GM19035 (cell line): ENCODE measurements at regions not wholly inside any gene's neighbourhood (a gene's known extent, or its start where the extent isn't known, plus 50 kb on each side); places are given as distances from the start of the nearest gene placed in this dataset.

Experiments
- ATAC-seq: cut with Tn5 transposase; IDR thresholded peaks from one replicate; pipeline ENCODE4 v1.9.1; 2021; ENCODE audit not compliant: unreplicated experiment

- ATAC-seq = no peak
Measured at GRCh38 chr4:44071959-44072955, 376.4 kb downstream of the KCTD8 start.

GRCh38 chr4:44086753-44087152 lies 361.9 kb downstream of the KCTD8 start:
- no peak for ATAC-seq

GRCh38 chr4:44093390-44093789 lies 355.2 kb downstream of the KCTD8 start:
- no peak for ATAC-seq

GRCh38 chr4:44098973-44099372 lies 349.6 kb downstream of the KCTD8 start:
- no peak for ATAC-seq

GRCh38 chr4:44100456-44100855 lies 348.2 kb downstream of the KCTD8 start:
- ATAC-seq = no peak

GRCh38 chr4:44118971-44119680 lies 329.5 kb downstream of the KCTD8 start:
- ATAC-seq = no peak

- ATAC-seq = no peak
Measured at GRCh38 chr4:44120646-44121045, 328.0 kb downstream of the KCTD8 start.

- no peak for ATAC-seq
Measured at GRCh38 chr4:44121210-44121609, 327.4 kb downstream of the KCTD8 start.
